DMS114 treated with DMSO at 0.1 percent for 48 hours (cell line): ENCODE measurements at regions not wholly inside any gene's neighbourhood (a gene's known extent, or its start where the extent isn't known, plus 50 kb on each side); places are given as distances from the start of the nearest gene placed in this dataset.

Experiments used
- DNase-seq: peaks from one replicate; lab custom pipeline; 2025; ENCODE audit not compliant: unreplicated experiment; lab: John Stamatoyannopoulos, UW

DNA sequence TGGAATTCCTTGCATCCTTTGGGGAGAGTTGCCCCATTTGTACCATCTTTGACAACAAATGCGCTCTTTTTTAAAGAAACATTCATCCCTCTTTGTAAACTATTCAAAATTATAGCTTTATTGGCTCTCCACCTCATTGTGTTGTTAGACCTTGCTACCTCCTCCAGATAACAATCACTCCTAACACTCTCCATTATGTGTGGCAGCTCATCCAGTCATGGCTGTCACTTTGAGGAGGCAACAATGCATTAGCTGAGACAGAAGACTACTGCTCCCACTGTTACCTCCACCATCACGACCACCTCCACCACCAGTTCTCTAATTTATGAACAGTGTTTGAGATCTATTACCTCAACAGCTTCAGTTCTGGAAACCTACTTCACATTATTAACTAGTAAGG is 339.1 kb downstream of the FRK start:
- no peak for DNase-seq

DNA sequence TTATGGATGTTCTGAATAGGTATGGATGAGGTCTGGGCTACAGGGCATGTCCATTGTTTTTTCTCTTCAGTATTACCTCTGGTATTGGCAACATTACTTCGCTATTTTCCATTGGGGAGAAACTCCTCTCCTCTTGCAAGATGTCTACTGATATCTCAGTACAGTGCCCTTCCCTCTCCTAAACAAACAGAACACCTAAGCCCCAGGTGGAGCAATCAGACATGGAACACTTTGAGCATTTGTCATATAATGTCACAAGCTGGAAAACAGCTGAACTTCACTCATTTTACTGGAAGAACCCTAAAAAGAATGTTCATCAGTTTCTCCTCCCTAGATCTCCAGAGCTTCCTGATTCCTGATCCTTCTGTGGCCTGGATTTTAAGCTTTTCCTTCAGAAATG is 339.8 kb downstream of the FRK start:
- DNase-seq, result no peak

DNA sequence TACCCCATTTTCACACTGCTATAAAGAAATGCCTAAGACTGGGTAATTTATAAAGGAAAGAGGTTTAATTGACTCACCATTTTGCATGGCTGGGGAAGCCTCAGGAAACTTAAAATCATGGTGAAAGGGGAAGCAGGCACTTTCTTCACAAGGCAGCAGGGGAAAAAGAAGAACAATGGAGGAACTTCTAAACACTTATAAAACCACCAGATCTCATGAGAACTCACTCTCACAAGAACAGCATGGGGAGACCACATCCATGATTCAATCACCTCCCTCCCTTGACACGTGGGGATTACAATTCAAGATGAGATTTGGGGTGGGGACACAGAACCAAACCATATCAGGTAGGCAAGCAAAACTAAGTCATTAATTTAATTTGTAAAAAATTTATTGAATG is 343.2 kb downstream of the FRK start:
- DNase-seq, result no peak

DNA sequence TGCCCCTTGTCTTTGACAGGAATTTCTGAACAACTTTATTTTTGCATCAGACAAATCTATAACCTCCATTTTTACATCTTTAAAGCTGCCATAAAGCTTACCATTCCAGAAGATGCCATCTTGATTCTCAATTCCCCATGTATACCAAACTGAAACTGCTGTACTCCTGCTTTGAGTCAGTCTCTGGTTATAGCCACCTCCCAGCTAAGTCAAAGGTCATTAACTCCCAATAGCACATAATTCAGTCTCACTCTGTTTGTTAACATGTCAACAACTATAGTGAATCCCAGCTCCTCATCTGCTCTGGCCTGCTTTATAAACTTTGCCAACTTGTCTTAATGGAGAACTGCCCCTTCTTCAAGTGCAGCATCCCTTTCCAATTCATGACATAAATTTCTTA is 343.6 kb downstream of the FRK start:
- DNase-seq, result no peak

DNA sequence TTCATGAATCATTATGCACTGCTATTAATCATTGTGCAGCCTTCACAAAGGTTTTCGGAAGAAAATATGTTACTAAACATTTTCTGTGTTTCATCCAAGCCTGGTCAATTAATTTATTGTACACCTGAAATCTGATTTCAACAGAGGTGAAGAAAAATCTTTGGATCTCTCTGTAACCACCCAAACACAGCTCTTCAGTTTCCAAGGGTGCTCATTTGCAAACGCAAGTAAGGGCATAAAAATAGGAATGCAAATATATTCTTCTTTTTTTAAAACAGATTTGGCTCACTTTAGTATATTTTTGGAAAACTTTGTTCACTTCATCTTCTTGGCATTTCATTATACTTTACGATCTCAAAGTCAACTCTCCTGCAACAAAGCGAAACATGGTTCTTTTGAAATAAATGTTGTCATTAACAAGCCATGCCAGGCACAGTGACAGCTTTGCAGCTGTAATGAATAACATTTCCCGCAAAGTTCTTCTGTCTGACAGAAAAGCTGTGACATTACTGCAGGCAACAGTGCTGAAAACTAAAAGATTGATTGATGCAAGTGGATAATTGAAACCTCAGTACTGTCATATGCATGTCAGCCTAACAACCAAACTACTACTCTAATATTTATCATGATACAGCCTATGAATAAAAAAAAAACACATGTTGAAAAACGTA is 348.3 kb downstream of the FRK start:
- no peak for DNase-seq

DNA sequence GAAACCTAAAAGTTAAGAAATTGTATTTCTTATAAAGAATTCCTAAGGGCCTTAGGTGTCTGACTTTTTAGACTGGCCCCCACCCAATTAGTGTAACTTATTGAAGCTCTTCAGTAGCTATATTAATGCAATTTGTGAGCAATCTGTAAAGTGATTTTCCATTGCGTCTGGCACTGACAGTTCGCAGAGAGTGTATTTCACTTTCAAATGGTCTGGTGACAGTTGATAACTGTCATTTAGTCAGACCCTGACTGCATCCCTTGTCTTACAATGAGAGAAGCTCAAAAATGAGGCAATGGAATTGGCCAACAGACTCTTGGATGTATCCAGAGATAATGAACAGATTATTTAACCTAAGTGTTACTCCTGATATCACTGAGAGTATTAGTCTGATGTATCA is 351.8 kb downstream of the FRK start:
- DNase-seq, result no peak

DNA sequence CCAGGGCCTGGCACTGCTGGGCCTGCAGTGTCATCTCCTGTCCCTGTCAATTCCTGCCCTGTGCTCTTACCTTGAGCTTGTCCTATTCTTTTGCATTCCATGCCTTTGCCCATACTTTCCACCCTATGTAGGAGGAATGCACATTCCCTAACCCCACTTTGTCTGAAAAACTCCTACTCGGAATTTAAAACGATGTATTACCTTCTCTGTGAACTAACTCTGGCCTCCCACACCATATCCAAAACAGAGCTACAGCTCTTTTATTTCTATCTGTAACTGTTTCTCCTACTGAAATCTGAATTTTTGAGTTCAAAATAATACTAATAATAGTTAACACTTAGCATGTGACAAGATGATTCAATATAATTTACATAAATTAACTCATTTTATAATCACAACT is 353.7 kb downstream of the FRK start:
- no peak for DNase-seq

DNA sequence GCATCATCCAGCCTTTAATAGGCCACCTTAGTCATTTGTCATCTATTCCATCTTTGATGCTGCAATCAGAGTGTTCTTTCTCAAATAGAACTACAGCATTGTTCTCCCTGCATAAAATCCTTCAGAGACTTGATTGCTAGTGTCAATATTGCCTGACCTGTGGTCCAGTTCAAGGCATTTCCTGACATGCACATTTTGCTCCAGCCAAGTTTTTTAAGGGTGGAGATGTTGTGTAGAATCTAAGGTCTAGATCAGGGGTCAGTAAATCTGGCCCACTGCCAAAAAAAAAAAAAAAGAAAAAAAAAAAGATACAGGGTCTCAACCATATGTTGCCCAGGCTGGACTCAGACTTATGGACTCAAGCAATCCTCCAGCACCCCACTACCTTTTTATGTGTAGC is 354.4 kb downstream of the FRK start:
- no peak for DNase-seq

DNA sequence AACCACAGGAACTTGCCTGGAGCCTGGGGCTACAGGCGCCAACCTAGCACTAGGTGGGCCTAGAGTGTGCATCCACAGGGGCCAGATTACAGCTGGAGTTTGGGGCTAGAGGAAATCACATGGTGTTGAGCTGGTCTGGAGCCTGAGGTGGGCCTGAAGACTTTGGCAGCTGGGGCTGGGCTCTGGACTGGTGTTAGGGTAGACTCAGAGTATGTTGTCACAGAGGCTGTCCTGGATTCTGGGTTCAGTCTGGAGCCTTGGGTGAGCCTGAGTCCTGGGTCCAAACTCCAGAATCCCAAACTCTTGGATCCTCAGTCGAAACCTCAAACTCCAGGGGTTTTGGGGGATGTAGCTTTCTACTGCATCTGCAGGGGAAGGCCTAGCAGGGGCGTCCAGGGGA is 356.7 kb downstream of the FRK start:
- no peak for DNase-seq

DNA sequence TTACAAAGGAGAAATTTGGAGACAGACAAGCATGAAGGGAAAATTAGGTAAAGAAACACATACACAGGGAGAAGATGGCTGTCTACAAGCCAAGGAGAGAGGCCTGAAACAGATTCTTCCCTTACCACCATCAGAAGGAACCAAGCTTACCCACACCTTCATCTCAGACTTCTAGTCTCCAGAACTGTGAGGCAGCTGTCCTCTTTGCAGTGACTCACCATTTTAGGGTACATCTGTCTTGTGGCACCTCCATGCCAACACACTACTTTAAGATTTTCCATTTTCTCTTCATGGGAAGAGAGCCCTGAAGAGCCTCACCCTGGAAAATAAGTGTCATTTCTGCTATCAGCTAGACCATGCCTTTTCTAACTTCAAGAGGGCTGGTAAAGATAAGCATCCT is 369.3 kb downstream of the FRK start:
- no peak for DNase-seq

DNA sequence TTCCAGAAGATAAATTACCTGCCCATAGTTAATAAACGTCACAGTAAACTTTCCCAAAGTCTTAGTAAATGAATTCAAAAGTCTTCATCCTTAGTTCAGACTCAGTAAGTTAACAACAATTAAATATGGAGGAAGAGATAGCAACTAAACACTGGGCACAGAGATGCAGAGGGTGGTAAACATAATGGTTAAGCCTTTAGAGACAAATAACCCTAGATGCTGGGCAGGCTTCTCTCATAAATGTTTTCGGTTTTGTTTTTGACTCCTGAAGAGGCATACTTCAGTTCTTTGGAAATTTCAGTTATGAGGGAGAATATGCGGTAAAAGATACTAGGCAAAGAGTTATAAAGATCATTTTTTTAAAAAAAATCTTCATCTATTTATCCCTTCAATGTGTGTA is 369.8 kb downstream of the FRK start:
- no peak for DNase-seq

DNA sequence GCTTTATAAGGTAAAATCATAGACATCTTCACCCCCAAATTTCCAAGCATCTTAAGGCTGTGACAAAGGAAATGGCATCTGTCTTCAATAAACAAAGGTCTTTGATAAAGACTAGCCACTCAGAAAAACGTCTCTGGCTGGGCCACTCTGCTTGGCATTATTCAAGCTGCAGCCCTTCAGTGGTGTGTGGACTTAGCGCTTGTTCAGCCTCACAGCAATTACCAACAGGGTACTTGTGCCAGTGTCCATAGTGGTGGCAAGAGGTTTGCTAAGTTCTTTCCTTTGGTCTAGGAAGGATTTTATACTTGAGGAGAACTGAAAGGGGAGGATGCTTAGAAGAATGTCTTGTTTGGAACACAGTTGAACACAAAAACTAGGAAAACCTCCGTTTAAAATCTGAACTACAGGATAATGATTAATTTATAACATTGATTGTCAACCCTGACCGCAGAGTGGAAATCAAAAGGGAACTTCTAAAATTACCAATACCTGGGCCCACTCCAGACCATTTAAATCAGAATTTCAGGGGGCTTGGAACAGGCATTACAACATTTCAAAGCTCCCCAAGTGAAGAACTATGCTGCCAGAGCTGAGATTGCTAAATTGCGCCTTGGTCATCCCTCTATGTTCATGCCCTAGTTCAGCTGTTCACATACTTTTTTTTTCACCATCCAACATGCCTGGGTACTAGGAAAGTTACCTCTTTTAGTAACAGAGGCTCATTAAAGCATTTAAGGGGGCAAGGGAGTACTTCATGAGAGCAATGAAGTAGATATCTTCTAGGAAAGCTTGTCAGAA is 378.5 kb downstream of the FRK start:
- no peak for DNase-seq

DNA sequence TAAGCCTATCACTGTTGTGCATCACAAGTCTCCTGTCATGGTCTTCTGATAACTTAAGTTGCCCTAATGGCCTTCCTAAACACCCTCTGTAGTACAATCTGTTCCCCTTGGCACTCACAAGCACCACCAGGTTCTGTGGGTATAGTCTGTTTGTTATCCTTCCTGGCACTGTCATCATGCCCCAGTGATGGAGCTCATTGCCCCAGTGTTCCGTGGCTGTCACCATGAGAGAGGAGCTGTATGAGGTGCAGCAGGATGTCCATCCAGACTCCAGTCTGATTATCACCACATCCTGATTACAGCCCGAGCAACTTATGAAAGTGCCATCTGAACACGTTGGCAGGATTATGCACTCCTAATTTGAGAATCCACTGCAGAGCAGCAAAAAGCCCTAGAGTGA is 380.1 kb downstream of the FRK start:
- DNase-seq, result no peak

DNA sequence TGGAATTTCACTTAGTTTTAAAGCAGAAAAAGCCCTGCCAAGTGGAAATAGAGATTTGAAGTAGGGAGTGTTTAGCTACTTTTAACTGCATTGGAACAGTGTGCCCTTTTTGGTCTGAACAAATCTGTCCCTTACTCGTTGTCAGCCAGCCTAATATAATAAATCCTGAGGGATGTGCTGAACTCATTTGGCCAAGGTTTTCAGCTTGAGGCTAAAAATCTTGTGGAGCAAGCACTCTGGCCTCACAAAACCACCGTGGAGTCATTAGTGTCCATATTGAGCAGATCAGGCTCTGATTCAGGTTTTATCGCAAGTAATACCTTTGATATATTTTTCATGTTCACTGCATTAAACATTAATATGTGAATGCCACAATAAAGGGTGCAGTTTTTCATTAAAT is 383.5 kb downstream of the FRK start:
- no peak for DNase-seq

DNA sequence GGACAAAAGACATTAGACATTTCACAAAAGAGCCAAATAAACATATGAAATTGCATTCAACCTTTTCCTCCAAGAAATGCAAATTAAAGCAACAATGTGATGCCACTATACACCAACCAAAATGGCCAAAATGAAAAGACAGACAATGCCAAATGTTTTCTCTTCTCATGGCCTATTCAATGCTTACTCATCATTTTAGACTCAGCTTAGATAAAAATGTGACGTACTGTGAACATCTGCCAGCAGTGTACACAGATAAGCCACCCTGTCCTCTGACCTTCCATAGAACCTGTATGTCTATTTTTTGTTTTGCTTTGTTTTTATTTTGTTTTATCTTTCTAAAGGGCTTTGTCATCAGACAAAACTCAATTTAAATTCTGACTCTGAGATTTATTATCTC is 385.2 kb downstream of the FRK start:
- DNase-seq, result no peak

DNA sequence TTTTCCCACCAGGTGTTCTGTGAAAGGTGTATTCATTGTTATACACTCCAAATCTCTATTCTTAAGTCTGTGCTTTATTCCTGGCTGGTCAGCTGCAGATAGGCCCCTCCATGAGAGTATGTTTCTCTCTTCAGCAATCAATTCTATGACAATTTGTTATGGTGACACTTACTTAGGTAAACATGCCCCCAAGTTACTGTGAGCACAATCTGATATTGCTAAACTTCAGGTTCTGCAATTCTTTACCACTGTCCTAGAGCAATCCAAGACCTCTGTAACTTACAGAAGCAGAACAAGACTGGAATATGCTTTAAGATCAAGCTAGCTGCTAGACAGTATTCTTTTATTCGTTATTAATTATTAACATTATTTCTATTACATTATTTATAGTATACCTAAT is 391.9 kb downstream of the FRK start:
- no peak for DNase-seq

DNA sequence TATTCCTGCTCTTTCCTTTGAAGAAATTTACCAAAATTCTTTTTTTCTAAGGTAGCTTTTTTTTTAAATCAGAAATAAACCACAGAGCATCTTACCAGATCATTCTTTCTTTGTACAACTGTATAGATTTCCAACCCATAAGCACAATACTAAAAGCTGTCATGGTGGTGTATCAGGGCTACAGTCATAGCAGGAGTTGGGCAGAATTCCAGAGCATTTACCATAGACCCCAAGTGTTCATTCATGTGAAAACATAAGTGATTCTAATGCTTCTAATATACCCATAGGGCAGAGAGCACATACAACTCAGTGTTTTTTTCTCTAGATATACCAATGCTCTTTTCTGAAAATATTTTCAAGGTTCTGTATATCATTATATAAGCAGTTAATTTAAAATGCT is 392.5 kb downstream of the FRK start:
- DNase-seq, result no peak

DNA sequence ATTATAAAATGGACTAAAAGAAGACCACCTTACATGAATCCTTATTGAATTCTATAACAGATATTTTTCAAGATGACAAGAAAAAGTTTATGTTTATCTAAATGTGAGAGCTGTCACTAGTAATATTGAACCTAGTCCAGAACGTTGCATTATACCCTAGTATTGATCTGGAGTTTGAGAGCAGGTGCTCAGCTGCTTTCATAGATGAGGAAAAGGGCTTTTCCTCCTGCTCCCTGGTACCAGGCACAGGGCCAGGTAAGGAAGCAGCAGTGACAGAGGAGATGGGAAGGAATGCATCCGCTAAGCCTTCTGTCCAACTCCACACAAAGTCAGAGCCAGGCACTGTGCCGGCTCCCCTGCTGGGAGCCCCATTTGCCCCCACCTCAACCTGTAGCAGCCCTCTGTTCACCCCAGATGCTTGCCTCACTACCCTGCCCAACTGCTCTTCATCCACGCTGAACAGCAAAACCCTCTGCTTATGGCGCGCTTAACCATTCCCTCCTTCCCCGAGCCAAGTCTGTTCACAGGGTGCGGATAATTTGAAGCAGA is 393.1 kb downstream of the FRK start:
- no peak for DNase-seq

DNA sequence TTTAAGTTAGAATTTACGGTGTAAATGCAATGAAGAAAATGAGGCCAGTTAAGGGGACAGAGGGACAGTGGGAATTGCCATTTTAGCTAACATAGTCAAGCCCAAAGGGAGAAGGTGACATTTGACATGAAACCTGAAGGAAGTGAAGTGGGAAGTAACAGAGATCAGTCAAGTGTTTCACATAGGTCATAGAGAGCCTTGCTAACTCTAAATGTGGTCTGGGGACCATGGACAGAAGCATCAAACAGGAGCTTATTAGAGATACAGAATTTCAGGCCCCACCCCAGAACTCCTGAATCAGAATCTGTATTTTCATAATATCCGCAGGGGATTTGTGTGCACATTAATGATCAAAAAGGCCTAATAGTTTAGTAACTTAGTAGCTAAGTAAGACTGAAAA is 393.7 kb downstream of the FRK start:
- DNase-seq, result no peak

DNA sequence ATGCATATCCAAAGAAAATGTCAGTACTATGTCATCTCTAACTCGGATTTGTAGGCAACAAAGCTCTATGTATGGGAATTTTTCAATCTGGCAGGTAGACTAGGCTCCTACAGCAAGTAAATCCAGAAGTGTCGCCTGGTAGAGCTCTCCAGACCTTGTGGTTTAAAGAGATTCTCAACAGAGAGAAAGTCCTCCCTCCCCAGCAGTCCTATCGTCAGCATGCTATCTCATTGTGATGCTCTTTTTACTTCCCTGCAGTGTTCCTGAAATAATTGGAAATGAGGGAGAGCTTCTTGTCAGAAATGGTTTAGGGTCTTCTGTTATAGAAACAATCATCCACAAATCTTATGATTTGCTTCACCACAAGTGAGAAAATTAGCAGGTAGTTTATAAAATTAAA is 395.4 kb downstream of the FRK start:
- DNase-seq, result no peak

DNA sequence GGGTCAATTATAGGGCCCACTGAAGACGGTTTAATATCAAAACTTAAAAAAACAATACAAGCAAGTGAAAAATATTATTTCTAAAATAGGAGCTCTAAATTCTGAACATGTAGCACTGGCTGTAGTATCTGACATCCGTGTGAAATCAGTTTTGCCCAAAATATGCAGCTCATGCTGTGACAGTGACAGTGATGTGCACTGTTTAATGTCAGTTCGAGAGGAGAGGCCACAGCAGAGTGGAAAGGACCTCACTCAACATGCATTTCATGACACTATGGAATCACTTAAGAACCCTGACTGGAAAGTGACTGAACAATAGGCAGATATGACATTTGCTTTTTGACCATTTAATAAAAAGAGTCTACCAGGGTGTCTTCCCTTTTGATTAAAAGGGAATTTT is 397.0 kb downstream of the FRK start:
- no peak for DNase-seq

DNA sequence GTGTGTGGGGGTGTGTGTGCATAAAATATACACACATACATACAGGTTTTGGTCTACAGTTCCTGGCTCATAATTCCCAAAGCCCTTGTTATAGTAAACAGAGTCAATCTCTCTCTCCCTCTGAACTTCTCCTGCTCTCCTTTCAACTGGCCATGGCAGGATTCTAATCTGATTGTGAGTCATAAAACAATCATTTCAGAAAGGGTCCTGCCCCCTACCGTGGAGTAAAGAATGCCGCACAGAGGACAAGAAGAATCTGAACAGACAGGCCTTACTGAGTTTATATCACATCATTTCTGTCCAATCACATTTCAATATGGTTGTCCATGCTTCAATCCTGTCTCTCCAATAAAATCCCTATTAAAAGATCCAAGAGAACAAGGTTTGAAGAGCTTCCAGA is 416.9 kb downstream of the FRK start:
- no peak for DNase-seq

DNA sequence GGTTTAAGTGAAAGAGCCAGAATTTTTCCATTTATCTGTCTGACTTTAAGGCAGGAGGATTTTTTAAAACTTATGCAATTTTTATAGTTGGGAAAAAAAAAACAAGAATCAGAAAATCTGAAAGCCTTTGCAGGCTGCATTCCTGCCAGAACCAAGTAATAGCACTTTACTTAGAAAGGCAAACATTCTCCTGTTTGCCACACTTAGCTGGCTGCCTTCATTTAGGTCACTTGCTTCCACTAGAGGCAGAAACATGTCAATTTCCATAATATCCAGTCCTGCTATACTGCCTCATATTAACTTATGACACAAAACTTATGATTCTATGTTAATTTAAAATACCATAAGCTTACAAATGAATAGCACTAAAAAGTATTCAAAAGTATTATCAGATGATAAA is 425.8 kb downstream of the FRK start:
- no peak for DNase-seq
